ENCODE measurements at regions not wholly inside any gene's neighbourhood (a gene's known extent, or its start where the extent isn't known, plus 50 kb on each side); places are given as distances from the start of the nearest gene placed in this dataset.

DNA sequence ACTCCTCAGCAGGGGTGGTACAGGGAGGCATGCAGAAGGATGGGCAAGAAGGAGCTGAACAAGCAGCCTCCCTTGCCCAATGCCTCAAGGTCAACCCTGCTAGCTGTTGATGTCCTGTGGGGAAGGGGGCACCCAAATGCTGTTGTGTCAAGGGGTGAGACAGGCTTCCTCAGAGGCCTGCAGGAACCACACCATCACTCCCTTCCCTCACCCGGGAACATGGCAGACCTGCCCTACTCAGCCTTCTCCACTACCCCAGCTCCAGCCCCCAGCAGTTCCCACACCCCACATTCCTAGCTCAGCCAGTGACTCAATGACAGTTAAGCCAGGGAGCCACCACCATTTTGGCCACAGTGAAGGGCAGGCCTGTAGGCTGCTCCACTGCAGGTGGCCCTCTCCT is 53.9 kb upstream of the RMP24 start:
- TF ChIP-seq ISL1 (CRISPR knock-in tag; IDR thresholded peaks at IDR 0.05) (no peak), ZFP3 (CRISPR knock-in tag; IDR thresholded peaks at IDR 0.05) (no peak), ZNF565 (CRISPR knock-in tag; conservative IDR thresholded peaks at IDR 0.05; ENCODE audit: low read depth) (no peak), ARNTL (CRISPR knock-in tag; IDR thresholded peaks at IDR 0.05; ENCODE audit: borderline replicate concordance, low read depth) (no peak), CSRNP3 (CRISPR knock-in tag; IDR thresholded peaks at IDR 0.05) (no peak), BACH2 (CRISPR knock-in tag; IDR thresholded peaks at IDR 0.05; ENCODE audit: borderline replicate concordance) (no peak), ZFP30 (CRISPR knock-in tag; IDR thresholded peaks at IDR 0.05) (no peak)
- TF ChIP-seq, protein P1, sequence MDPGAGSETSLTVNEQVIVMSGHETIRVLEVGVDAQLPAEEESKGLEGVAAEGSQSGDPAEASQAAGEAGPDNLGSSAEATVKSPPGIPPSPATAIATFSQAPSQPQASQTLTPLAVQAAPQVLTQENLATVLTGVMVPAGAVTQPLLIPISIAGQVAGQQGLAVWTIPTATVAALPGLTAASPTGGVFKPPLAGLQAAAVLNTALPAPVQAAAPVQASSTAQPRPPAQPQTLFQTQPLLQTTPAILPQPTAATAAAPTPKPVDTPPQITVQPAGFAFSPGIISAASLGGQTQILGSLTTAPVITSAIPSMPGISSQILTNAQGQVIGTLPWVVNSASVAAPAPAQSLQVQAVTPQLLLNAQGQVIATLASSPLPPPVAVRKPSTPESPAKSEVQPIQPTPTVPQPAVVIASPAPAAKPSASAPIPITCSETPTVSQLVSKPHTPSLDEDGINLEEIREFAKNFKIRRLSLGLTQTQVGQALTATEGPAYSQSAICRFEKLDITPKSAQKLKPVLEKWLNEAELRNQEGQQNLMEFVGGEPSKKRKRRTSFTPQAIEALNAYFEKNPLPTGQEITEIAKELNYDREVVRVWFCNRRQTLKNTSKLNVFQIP (CRISPR knock-in tag; IDR thresholded peaks at IDR 0.05; ENCODE audit: borderline replicate concordance, low read depth): no peak

Data from SK-N-SH treated with all-trans-retinoic acid at 6 μM for 48 hours (cell line).